HG03095 (cell line): ENCODE measurements at regions not wholly inside any gene's neighbourhood (a gene's known extent, or its start where the extent isn't known, plus 50 kb on each side); places are given as distances from the start of the nearest gene placed in this dataset.

Source experiments
- ATAC-seq: cut with Tn5 transposase; IDR thresholded peaks from one replicate; pipeline ENCODE4 v1.9.1; 2021; ENCODE audit warnings: moderate library complexity; ENCODE audit not compliant: unreplicated experiment

- no peak for ATAC-seq
Observed at GRCh38 chr1:59107916-59108315, 189.0 kb upstream of the FGGY start.

- no peak for ATAC-seq
Observed at GRCh38 chr1:59108481-59109317, 188.2 kb upstream of the FGGY start.

- ATAC-seq = no peak
Observed at GRCh38 chr1:59110271-59110670, 186.6 kb upstream of the FGGY start.

- ATAC-seq = no peak
Observed at GRCh38 chr1:59113876-59114457, 182.9 kb upstream of the FGGY start.

GRCh38 chr1:59115865-59116264, 181.0 kb upstream of the FGGY start:
- ATAC-seq = no peak

GRCh38 chr1:59116920-59117542, 179.9 kb upstream of the FGGY start:
- ATAC-seq = no peak

GRCh38 chr1:59122527-59122926, 174.4 kb upstream of the FGGY start:
- no peak for ATAC-seq

- ATAC-seq = no peak
Observed at GRCh38 chr1:59123081-59123681, 173.7 kb upstream of the FGGY start.

- ATAC-seq = no peak
Observed at GRCh38 chr1:59124166-59124565, 172.7 kb upstream of the FGGY start.

- no peak for ATAC-seq
Observed at GRCh38 chr1:59125154-59125553, 171.7 kb upstream of the FGGY start.

GRCh38 chr1:59125676-59126320, 171.1 kb upstream of the FGGY start:
- ATAC-seq = no peak

- no peak for ATAC-seq
Observed at GRCh38 chr1:59126366-59126765, 170.5 kb upstream of the FGGY start.

GRCh38 chr1:59128239-59128736, 168.6 kb upstream of the FGGY start:
- ATAC-seq = no peak

GRCh38 chr1:59128784-59129227, 168.1 kb upstream of the FGGY start:
- no peak for ATAC-seq

GRCh38 chr1:59132295-59132694, 164.6 kb upstream of the FGGY start:
- ATAC-seq = no peak

- ATAC-seq = no peak
Observed at GRCh38 chr1:59133997-59134396, 162.9 kb upstream of the FGGY start.

GRCh38 chr1:59135761-59136255, 161.1 kb upstream of the FGGY start:
- no peak for ATAC-seq

- ATAC-seq = no peak
Observed at GRCh38 chr1:59136541-59137275, 160.2 kb upstream of the FGGY start.

GRCh38 chr1:59137276-59137615, 159.6 kb upstream of the FGGY start:
- no peak for ATAC-seq

GRCh38 chr1:59137968-59138367, 158.9 kb upstream of the FGGY start:
- no peak for ATAC-seq
